ENCODE measurements at regions not wholly inside any gene's neighbourhood (a gene's known extent, or its start where the extent isn't known, plus 50 kb on each side); places are given as distances from the start of the nearest gene placed in this dataset.

DNA sequence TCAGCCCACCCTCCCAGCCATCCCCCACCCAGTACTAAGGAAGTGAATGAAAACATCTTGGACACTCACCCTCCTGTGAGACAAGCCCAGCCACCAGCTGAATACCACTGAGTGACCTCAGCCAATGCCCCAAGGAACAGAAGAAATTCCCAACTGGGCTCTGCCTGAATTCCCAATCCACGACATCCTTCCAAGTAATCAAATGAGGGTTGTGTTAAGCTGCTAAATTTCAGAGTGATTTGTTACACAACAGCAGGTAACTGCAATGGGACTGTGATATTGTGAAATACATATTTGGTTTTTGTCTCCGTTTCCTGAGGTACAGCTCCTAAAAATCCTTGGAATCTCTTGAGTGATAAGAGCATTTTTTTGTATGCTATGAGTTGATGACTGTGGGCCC is 578.7 kb upstream of the CDH11 start:
- no peak overlapping the region for H3K27ac ChIP-seq (replicated peaks)
- no peak overlapping the region for H3K4me3 ChIP-seq (replicated peaks; ENCODE audit: insufficient read depth, low read length)
- no peaks in the 10 kb centered on the region for H3K27me3 ChIP-seq (ENCODE audit: insufficient read depth, poor library complexity, severe bottlenecking)
- TF ChIP-seq GABPA (IDR thresholded peaks at IDR 0.05; ENCODE audit: low read depth) (no peak), POLR2AphosphoS5 (IDR thresholded peaks at IDR 0.05; ENCODE audit: low read depth) (no peak), SPI1 (IDR thresholded peaks at IDR 0.05; ENCODE audit: borderline replicate concordance, low read depth) (no peak)
- TF ChIP-seq, protein P1, sequence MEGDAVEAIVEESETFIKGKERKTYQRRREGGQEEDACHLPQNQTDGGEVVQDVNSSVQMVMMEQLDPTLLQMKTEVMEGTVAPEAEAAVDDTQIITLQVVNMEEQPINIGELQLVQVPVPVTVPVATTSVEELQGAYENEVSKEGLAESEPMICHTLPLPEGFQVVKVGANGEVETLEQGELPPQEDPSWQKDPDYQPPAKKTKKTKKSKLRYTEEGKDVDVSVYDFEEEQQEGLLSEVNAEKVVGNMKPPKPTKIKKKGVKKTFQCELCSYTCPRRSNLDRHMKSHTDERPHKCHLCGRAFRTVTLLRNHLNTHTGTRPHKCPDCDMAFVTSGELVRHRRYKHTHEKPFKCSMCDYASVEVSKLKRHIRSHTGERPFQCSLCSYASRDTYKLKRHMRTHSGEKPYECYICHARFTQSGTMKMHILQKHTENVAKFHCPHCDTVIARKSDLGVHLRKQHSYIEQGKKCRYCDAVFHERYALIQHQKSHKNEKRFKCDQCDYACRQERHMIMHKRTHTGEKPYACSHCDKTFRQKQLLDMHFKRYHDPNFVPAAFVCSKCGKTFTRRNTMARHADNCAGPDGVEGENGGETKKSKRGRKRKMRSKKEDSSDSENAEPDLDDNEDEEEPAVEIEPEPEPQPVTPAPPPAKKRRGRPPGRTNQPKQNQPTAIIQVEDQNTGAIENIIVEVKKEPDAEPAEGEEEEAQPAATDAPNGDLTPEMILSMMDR (IDR thresholded peaks at IDR 0.05; ENCODE audit: insufficient read depth, low read length): no peak
- TF ChIP-seq, protein P2, sequence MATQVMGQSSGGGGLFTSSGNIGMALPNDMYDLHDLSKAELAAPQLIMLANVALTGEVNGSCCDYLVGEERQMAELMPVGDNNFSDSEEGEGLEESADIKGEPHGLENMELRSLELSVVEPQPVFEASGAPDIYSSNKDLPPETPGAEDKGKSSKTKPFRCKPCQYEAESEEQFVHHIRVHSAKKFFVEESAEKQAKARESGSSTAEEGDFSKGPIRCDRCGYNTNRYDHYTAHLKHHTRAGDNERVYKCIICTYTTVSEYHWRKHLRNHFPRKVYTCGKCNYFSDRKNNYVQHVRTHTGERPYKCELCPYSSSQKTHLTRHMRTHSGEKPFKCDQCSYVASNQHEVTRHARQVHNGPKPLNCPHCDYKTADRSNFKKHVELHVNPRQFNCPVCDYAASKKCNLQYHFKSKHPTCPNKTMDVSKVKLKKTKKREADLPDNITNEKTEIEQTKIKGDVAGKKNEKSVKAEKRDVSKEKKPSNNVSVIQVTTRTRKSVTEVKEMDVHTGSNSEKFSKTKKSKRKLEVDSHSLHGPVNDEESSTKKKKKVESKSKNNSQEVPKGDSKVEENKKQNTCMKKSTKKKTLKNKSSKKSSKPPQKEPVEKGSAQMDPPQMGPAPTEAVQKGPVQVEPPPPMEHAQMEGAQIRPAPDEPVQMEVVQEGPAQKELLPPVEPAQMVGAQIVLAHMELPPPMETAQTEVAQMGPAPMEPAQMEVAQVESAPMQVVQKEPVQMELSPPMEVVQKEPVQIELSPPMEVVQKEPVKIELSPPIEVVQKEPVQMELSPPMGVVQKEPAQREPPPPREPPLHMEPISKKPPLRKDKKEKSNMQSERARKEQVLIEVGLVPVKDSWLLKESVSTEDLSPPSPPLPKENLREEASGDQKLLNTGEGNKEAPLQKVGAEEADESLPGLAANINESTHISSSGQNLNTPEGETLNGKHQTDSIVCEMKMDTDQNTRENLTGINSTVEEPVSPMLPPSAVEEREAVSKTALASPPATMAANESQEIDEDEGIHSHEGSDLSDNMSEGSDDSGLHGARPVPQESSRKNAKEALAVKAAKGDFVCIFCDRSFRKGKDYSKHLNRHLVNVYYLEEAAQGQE (IDR thresholded peaks at IDR 0.05; ENCODE audit: insufficient replicate concordance, low read depth): no peak
- no peak for DNase-seq (ENCODE audit: low read depth in 1 of 2, low spot score in 1 of 2)

DNA sequence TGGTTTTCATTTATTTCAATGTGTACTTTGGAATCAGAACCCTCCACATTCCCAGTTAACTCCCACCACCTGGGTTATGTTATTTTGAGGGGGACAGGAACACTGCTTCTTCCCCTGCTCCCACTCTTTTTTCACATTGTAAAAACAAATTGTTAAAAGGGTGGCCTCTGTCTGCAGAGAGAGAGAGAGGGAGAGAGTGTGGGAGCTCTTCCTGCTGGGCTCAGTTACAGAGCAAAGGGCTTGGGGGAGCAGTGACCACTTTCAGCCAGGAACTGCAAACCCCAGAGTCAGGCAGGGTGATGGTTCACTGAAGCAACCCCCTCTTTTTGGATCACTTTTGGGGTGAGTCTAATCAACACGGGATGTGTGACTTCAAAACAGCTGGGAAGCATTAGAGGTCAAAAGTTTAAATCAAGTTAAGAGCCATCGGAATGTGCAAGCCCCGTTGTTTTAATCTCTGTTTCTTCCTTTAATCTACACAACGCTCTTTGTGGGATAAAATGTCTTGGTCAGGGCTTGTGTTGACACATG is 577.0 kb upstream of the CDH11 start:
- Histone ChIP-seq H3K27me3 (ENCODE audit: insufficient read depth, poor library complexity, severe bottlenecking) (no peaks in the 10 kb centered on the region), H3K4me3 (replicated peaks; ENCODE audit: insufficient read depth, low read length) (no peak overlapping the region), H3K27ac (replicated peaks) (no peak overlapping the region)
- TF ChIP-seq, protein P1 (IDR thresholded peaks at IDR 0.05; ENCODE audit: insufficient read depth, low read length): no peak
- TF ChIP-seq POLR2AphosphoS5 (IDR thresholded peaks at IDR 0.05; ENCODE audit: low read depth): no peak
- TF ChIP-seq GABPA (IDR thresholded peaks at IDR 0.05; ENCODE audit: low read depth): no peak
- TF ChIP-seq, protein P2 (IDR thresholded peaks at IDR 0.05; ENCODE audit: insufficient replicate concordance, low read depth): no peak
- no peak for TF ChIP-seq SPI1 (IDR thresholded peaks at IDR 0.05; ENCODE audit: borderline replicate concordance, low read depth)
- no peak for DNase-seq (ENCODE audit: low read depth in 1 of 2, low spot score in 1 of 2)

DNA sequence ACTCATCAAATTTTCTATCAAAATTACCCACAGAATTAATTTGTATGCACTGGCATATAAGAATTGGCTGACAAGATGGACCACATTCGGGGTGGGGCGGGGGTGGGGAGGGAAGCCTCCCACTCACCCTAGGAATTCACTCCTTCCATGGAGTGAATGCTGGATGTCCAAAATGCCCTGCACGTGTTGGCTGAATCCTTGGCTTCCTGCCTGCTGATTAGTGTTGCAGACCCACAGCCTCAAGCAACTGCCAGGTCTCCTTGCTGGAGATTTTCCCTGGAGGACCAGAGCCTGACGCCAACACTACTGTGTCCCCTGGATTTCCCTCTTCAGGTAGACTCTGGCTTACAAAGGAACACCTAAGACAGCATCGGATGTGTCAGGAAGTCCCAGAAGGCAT is 575.7 kb upstream of the CDH11 start:
- Histone ChIP-seq H3K4me3 (replicated peaks; ENCODE audit: insufficient read depth, low read length) (no peak overlapping the region), H3K27ac (replicated peaks) (no peak overlapping the region), H3K27me3 (ENCODE audit: insufficient read depth, poor library complexity, severe bottlenecking) (no peaks in the 10 kb centered on the region)
- TF ChIP-seq, protein P2 (IDR thresholded peaks at IDR 0.05; ENCODE audit: insufficient replicate concordance, low read depth): no peak
- TF ChIP-seq POLR2AphosphoS5 (IDR thresholded peaks at IDR 0.05; ENCODE audit: low read depth): no peak
- TF ChIP-seq SPI1 (IDR thresholded peaks at IDR 0.05; ENCODE audit: borderline replicate concordance, low read depth): no peak
- TF ChIP-seq, protein P1 (IDR thresholded peaks at IDR 0.05; ENCODE audit: insufficient read depth, low read length): no peak
- no peak for TF ChIP-seq GABPA (IDR thresholded peaks at IDR 0.05; ENCODE audit: low read depth)
- DNase-seq (ENCODE audit: low read depth in 1 of 2, low spot score in 1 of 2): no peak
